GM12872 (cell line): ENCODE measurements at regions not wholly inside any gene's neighbourhood (a gene's known extent, or its start where the extent isn't known, plus 50 kb on each side); places are given as distances from the start of the nearest gene placed in this dataset.

ENCODE experiments used
- CTCF ChIP-seq: IDR thresholded peaks from 3 replicates; pipeline ENCODE4 v1.5.1; 2011; ENCODE audit warnings: low read depth, mild to moderate bottlenecking, low read length, moderate library complexity; ENCODE audit not compliant: insufficient read depth

DNA sequence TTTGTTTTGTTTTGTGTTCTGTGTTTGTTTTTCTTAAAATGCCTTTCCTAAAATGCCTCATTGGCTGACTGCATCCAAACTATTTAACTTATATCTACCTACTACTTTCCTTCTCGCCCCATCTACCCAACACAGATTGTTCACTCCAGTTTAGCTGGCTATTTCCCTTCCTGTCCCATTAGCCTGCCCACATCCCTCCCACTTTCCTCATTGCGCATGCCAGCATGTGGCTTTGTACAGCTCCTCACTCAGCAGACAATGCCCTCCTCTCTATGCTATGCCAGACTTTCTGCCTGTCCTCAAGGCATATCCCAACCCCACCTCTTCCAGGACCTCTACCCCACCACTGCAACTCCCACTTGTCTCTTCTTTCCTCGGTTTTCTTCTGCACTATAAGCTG lies 94.7 kb upstream of the C1orf21 start:
- no peak for TF ChIP-seq CTCF

GRCh38 chr1:184294101-184294500 lies 92.7 kb upstream of the C1orf21 start:
- TF ChIP-seq CTCF = no peak

DNA sequence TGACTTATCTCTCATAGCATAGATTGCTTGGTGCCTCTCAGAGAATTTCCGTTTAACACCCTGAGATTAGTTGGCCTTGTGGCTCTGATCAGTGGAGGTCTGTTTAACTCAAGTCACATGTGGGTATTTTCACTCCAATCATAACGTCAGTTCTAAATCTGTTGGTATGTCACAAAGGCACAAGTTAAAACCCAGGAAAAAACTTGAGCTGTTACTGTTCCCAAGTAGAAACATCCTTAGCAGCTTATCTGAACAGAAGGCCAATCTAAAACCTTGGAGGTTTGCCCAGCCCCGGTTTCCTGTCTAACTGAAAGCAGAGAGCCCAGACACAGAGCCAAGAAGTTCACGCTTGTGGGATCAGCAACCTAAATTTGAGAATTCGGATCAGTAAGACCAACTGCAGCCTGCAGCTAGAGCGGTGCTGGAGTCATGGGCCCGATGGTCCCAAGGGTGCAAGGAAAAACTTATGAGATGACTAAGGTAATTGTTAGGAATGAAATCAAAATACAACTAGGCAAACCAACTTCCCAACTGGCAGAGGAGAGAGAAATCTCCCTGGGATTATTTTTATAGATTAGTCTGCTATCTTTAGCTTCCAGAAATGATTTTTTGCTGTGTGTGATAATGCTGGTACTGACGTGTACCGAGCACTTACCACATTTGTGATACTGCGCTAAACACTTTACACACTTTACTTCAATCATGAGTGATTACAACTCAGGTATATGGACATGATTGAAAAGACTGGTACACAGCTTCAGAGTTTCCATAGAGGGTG lies 90.2 kb upstream of the C1orf21 start:
- no peak for TF ChIP-seq CTCF

DNA sequence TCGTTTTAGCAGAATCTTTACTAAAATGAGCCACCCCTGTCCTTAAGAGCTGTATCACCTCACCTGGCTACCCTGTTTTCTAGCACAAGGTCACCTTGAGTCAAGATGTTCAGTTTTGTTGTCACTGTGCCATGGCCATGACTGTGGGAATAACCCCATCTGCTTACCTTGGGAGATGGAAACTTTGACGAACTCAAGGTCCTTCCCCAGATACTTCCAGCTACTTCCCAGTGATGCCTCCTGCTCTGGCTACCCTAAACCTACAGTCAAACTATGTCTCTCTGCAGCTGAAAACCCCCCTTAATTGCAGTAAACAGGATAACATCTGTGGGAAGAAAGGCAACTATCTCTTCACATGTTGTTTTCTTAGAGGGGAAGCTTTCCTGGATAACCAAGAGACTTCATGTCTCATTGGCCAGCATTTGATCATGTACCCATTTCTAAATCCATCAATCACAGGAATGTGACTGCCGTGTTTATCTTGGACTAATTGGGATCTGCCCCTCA lies 89.5 kb upstream of the C1orf21 start:
- TF ChIP-seq CTCF = no peak

DNA sequence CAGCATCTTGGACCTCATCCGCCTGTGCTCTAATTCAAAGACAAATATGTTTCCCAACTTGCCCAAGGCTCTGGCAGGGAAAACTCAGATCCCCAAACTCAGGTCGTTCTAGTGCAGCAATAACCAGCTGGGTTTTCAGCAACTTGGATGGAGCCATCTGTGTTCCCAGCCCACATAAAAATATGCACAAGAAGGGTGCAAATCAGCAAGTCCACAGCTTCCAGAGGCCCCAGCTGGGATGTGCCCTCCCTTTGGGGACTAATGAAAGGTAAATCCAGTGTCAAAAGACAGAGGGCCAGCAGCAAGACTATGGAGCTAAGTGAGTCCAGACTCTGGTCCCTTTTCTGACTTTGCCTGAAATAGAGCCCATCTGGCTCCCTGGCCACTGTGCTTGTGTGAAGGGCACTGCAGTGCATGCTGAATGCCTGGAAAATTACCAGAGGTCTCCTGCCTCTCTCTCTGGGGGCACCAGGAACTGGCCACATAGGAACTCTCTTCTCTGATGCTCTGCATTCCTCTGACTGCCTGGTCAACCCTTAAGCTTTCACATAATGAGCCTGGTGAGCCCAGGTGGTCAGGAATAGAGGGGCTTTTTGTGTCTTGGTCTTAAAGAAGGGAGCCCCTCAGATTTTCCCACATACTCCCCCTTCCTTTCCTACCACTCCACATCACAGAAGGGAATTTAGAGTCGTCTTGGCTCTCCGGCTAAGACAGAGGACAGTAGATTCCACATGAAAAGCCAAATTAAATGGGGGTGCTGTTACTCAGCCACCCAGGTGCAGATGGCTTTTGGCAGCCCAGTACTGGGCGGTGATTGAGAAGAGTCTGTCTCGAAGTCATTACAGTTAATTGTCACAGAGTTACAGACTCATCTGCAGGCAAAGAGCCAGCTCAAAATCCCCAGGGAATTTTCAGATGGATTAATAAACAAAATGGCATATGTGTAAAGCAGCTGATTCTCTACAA lies 88.1 kb upstream of the C1orf21 start:
- TF ChIP-seq CTCF = no peak

DNA sequence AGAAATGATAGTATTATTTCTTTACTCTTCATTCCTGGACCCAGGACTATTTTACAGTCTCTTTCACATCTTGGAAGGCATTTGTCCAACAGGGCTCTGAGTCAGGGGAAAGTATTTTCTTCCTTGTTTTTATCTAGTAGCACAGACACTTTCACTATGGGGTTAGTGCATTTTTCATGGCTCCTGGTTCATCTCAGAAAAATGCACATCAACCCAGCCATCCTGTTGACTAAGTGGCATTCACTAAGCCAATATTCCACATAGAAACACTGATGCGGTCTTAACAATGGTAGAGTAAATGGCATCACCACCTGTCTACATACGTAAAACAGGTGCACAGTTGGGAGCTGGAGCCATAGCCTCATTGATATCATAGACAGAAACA lies 87.4 kb upstream of the C1orf21 start:
- TF ChIP-seq CTCF = no peak

GRCh38 chr1:184299796-184300195 lies 87.0 kb upstream of the C1orf21 start:
- TF ChIP-seq CTCF = no peak
